Muscle layer of colon (tissue), 2 donors: ENCODE measurements at regions not wholly inside any gene's neighbourhood (a gene's known extent, or its start where the extent isn't known, plus 50 kb on each side); places are given as distances from the start of the nearest gene placed in this dataset.

Experiments used
- H3K27ac ChIP-seq: one replicate; pipeline ENCODE4 v1.7.0; 2013; ENCODE audit warnings: low read depth, mild to moderate bottlenecking, low read length, moderate library complexity
- H3K27me3 ChIP-seq, 2 donors: one replicate each; pipeline ENCODE4 v1.7.0; 2013; ENCODE audit warnings: low read length in 2 of 2, mild to moderate bottlenecking in 2 of 2; ENCODE audit not compliant: insufficient read depth in 2 of 2, control insufficient read depth in 1 of 2
- H3K36me3 ChIP-seq: one replicate; pipeline ENCODE4 v1.7.0; 2013; ENCODE audit warnings: mild to moderate bottlenecking, low read length; ENCODE audit not compliant: insufficient read depth
- H3K4me1 ChIP-seq: one replicate; pipeline ENCODE4 v1.7.0; 2013; ENCODE audit warnings: mild to moderate bottlenecking, low read length; ENCODE audit not compliant: insufficient read depth
- H3K4me3 ChIP-seq, 2 donors: one replicate each; pipeline ENCODE4 v1.7.0; 2013; ENCODE audit warnings: low read length in 2 of 2, low read depth in 1 of 2, mild to moderate bottlenecking in 1 of 2, moderate library complexity in 1 of 2
- H3K9ac ChIP-seq: one replicate; pipeline ENCODE4 v1.7.0; 2013; ENCODE audit warnings: low read length
- H3K9me3 ChIP-seq: one replicate; pipeline ENCODE4 v1.7.0; 2013; ENCODE audit warnings: mild to moderate bottlenecking, low read length
- donor health status: abdominal sarcoma.
- donor health status: Adenocarcinoma of cecum.

DNA sequence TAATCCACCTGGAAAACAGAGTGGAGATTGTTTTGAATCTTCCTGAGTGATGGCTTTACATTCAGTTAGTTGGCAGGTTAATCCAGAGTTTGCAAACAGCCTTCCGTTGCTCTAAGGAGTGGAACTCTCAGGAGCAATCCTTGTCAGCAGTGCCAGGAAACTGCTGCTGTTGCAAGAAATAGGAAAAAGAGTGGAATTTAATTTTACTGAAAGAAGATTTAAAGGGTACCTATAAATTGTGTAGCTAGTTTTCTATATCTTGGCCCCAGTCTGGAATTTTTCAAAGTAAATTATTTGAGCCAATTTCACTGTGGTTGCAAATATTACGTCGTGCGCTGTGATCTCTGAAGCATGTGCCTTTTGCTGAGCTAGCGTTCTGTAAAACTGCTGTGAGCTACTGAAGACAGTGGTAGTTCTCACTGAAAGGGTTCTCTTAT, 55.5 kb upstream of the SLC5A12 start:
- Histone ChIP-seq H3K27me3 (no peaks in the 10 kb centered on the region), H3K4me3 (no peak overlapping the region), H3K9ac (no peak overlapping the region), H3K4me1 (peaks cover 18% of the 10 kb centered on the region), H3K9me3 (no peaks in the 10 kb centered on the region), H3K36me3 (no peaks in the 10 kb centered on the region), H3K27ac (no peak overlapping the region)

DNA sequence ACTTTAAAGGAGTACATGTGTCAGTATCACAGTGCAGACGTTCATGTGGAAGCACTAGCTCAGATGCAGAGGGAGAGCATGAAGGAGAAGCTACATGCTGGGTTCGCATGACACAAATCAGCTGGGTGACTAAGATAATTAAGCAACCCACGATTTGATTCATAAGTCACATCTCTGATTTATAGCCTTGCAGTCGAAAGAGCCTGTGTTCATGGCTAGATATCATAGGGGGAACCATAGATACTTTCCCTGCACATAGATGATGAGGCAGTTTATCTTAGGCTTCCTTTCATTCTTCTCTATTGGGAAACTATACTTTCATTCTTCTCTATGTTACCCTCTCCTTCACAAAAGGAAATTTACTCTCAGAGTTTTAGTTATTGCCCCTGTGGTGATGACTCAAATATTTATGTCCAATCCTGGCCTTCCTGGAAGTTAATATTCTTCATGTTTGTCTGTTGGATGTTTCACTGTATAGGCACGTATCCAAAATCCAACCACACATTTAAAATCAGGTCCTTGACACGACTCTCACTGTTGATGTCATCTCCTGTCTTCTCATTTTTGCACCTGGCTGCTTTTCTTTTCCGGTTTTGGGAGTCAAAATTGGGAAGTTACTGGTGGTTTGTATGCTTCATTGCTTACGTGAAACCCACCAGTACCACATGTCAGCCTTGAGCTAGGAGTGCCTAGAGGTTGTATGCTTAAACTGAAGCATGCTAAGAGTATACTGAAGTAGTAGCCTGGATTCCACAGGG, 56.3 kb upstream of the SLC5A12 start:
- Histone ChIP-seq H3K4me3 (no peak overlapping the region), H3K9ac (no peak overlapping the region), H3K27ac (no peak overlapping the region), H3K36me3 (no peaks in the 10 kb centered on the region), H3K9me3 (no peaks in the 10 kb centered on the region), H3K4me1 (peaks cover 18% of the 10 kb centered on the region), H3K27me3 (no peaks in the 10 kb centered on the region)

DNA sequence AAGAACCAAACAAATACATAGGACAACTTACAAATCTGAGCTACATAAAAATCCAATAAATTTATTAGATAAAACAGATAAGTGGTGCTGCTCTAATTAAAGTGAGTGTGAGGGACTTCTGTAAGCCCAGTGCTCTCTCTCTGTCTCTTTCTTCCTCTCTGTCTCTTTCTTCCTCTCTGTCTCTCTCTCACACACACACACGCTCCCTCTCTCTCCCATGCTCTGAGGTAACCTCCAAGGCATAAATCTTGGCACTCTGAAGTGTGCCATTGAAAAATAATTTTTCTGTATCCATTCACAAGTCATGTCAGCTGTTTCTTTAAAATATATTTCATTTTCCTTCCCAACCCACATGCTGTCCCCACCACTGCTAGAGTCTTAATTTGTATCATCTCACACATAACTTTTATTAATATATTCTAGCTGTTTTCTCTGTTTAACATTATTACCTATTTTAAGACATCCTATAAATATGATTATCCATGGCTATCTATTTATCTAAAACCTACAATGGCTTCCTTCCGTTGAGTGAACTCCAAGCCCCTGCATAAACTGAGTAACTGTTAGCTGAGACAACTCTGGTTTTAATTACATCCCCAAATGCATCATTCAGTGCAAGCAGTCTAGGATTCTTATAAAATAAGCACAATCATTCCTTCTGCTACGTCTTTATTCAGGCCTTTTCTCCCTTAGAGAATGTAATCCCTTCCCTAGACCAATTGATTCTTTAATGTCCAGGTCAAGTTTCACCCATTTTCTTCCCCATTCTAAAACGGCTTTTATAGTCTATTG, 57.4 kb upstream of the SLC5A12 start:
- Histone ChIP-seq H3K27ac (no peak overlapping the region), H3K36me3 (no peaks in the 10 kb centered on the region), H3K9ac (no peak overlapping the region), H3K4me1 (peaks cover 18% of the 10 kb centered on the region), H3K9me3 (no peaks in the 10 kb centered on the region), H3K4me3 (no peak overlapping the region), H3K27me3 (no peaks in the 10 kb centered on the region)

DNA sequence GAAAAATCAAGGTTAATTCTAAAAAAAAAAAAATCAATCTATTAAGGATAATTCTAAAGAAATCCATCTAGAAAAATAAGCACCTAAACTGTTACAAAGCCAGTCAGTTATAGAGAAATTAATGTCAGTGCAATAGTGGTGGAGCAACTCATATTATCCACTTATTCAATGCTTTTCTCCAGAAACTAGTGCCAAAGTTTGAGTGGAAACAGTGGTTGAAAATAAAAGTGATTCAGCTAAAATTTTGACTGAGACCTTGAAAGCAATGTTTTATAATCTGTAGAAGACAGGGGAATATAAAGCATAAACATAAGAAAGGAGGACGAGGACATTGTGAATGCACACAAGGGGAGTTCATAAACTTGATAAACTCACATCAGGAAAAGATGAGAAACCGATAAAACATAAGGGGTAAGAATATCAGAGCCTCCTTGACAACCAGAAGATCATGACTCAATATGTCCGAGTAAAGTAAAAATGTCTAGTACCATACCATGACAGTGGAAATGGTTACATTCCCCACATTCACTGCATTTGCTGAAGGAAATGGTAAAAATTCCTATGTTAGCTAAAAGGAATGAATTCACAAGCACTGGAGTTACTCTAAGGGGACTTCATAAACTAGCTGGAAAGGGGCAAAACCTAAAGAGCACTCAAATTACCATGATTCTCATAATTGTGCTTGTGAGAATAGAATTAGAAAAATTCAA, 58.7 kb upstream of the SLC5A12 start:
- no peaks in the 10 kb centered on the region for H3K36me3 ChIP-seq
- H3K27me3 ChIP-seq: no peaks in the 10 kb centered on the region
- peaks cover 18% of the 10 kb centered on the region for H3K4me1 ChIP-seq
- no peak overlapping the region for H3K27ac ChIP-seq
- H3K4me3 ChIP-seq: no peak overlapping the region
- no peaks in the 10 kb centered on the region for H3K9me3 ChIP-seq
- H3K9ac ChIP-seq: no peak overlapping the region

DNA sequence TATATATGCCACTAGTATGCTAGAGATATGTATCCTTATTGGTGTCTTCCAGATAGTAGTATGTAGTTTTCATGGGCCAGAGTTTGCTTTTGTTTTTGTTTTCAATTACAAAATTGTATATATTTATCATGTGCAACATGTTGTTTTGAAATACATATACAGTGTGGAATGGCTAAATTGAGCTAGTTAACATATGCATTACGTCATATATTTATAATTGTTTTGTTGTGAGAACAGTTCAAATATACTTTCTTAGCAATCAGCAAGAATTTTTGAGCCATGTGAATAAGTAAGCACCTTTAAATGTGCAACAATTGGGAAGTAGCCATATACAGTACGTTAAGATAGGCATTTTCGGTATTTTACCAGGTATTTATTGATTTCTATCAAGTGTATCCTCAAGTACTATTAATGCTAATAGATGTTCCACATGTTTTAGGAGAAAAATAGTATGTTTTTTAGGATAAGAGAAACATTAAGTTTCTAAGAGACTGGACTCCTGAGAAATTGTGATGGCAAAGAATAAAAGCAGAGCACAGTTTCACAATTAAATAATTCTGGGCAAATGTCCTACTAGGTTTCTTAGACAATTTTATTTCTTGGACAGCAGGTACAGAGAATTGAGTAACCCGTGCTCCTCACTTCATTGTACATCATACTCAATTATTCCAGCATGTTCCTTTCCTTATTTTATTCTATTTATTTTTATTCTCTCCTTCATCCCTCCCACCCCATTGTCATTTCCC, 60.5 kb upstream of the SLC5A12 start:
- no peak overlapping the region for H3K27ac ChIP-seq
- no peak overlapping the region for H3K9ac ChIP-seq
- H3K36me3 ChIP-seq: no peaks in the 10 kb centered on the region
- H3K4me1 ChIP-seq: peaks cover 12% of the 10 kb centered on the region
- no peaks in the 10 kb centered on the region for H3K27me3 ChIP-seq
- no peaks in the 10 kb centered on the region for H3K9me3 ChIP-seq
- H3K4me3 ChIP-seq: no peak overlapping the region

DNA sequence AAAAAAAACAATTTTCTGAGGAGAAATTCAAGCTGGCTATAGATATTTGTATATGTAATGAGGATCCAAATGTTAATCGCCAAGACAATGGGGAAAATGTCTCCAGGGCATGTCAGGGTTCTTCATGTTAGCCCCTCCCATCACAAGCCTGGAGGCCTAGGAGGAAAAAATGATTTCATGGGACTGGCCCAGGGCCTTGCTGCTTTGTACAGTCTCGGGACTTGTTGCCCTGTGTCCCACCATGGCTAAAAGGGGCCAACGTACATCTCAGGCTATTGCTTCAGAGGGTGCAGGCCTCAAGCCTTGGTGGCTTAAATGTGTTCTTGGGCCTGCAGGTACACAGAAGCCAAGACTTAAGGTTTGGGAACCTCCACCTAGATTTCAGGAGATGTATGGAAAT, 62.1 kb upstream of the SLC5A12 start:
- H3K27ac ChIP-seq: no peak overlapping the region
- H3K4me1 ChIP-seq: no peaks in the 10 kb centered on the region
- no peaks in the 10 kb centered on the region for H3K9me3 ChIP-seq
- H3K4me3 ChIP-seq: no peak overlapping the region
- no peaks in the 10 kb centered on the region for H3K27me3 ChIP-seq
- H3K36me3 ChIP-seq: no peaks in the 10 kb centered on the region
- no peak overlapping the region for H3K9ac ChIP-seq

DNA sequence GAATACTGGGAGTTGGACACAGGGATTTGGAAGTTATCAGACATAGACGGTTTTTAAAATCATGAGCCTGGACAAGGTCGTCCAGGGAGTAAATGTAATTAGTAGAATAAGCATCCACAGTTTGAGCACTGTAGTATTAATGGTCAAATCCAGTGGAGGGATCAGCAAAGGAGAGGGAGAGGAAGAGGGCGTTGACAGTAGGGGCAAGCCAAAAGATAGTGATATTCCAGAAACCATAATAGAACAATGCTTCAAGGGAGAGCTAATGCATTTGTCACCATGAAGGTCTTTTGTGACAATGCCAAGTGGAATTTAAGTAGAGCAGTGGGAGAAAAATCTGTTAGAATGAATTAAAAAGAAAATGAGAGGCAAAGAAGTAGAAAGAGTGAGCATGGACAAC, 68.9 kb upstream of the SLC5A12 start:
- no peak overlapping the region for H3K27ac ChIP-seq
- H3K36me3 ChIP-seq: no peaks in the 10 kb centered on the region

DNA sequence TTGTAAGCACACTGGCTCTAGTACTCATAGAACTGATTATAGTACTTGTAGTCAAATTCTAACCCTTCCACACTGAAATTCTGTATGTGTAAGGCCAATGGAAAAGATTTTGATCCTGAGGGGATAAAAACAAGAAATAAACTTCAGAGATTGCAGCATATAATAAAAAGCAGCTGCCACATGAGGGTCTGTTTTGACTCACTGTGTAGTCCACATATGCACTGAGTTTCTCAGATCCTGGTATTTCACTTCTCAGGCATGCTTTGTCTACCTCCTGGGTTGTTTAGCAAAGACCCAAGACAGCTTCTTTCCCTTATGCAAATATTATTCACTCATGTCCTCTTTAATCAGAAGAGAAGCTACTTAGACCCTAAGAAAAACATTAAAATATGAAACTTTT, 71.1 kb upstream of the SLC5A12 start:
- Histone ChIP-seq H3K9ac (no peak overlapping the region), H3K9me3 (no peaks in the 10 kb centered on the region), H3K4me1 (no peaks in the 10 kb centered on the region), H3K4me3 (no peak overlapping the region), H3K27me3 (no peaks in the 10 kb centered on the region), H3K27ac (no peak overlapping the region), H3K36me3 (no peaks in the 10 kb centered on the region)

More for the DNA sequence above, 68.9 kb upstream of the SLC5A12 start:
- Histone ChIP-seq H3K27me3 (no peaks in the 10 kb centered on the region), H3K9ac (no peak overlapping the region), H3K4me1 (no peaks in the 10 kb centered on the region), H3K4me3 (no peak overlapping the region), H3K9me3 (no peaks in the 10 kb centered on the region)

DNA sequence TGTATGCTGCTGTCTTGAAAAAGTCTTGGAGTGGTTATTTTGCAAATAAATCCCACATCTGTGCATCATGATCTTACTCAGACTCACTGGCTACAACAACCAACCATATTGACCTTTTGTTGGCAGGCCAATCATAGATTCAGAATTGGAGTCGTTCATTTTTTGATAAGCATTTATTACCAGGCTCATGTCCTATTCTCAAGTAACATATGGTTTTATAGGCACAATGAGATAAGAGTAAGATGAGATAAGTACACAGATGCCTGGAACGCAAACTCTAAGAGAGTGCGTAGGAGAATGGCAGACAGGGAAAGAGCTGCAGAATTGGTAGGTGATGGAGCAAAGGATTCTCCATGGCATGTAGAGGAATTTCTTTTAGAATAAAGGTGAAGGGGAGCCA, 71.6 kb upstream of the SLC5A12 start:
- no peaks in the 10 kb centered on the region for H3K9me3 ChIP-seq
- no peak overlapping the region for H3K4me3 ChIP-seq
- no peaks in the 10 kb centered on the region for H3K27me3 ChIP-seq
- no peak overlapping the region for H3K27ac ChIP-seq
- H3K4me1 ChIP-seq: no peaks in the 10 kb centered on the region
- no peak overlapping the region for H3K9ac ChIP-seq
- no peaks in the 10 kb centered on the region for H3K36me3 ChIP-seq

DNA sequence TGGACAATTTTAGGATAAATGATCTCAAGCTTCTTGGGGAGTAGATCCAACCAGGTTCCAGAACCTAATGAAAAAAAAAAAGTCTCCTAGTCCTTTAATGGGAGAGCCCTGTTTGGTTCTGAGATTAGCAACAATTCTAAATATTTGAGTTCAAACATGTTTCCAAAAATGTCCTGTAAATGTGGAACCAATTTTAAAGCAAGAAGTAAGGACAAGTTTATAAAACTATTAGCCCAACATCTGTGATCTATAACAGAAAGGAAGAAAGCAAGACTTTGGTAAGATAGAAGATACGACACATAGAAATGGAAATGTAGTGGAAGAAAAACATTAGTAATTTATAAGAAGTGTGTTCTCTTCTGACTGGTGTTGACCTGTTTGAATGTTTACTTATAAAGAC, 79.7 kb upstream of the SLC5A12 start:
- Histone ChIP-seq H3K4me1 (peaks cover 8% of the 10 kb centered on the region), H3K27me3 (no peaks in the 10 kb centered on the region), H3K27ac (no peak overlapping the region), H3K9me3 (no peaks in the 10 kb centered on the region), H3K4me3 (no peak overlapping the region), H3K9ac (no peak overlapping the region), H3K36me3 (no peaks in the 10 kb centered on the region)

DNA sequence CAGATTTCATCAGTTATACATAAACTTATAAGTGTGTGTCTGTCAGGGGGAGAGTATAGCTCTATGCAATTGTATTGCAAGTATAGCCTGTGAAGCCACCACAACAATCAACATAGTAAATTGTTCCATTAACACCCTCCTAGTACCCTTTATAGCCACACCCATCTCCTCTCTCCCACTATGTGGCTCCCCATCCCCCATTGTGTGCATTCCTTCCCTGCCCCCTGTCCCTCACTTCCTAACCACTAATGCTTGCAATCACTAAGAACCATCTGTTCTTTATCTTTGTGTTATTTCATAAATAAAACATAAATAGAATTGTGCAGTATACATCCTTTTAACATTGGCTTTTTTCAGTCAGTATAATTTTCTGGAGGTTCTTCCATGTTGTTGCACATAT, 83.1 kb upstream of the SLC5A12 start:
- H3K36me3 ChIP-seq: no peaks in the 10 kb centered on the region
- no peaks in the 10 kb centered on the region for H3K9me3 ChIP-seq
- no peak overlapping the region for H3K4me3 ChIP-seq
- no peak overlapping the region for H3K9ac ChIP-seq
- peaks cover 8% of the 10 kb centered on the region for H3K4me1 ChIP-seq
- H3K27me3 ChIP-seq: no peaks in the 10 kb centered on the region
- no peak overlapping the region for H3K27ac ChIP-seq
